Panc1 (cell line): ENCODE measurements at regions not wholly inside any gene's neighbourhood (a gene's known extent, or its start where the extent isn't known, plus 50 kb on each side); places are given as distances from the start of the nearest gene placed in this dataset.

ENCODE experiments used
- ATAC-seq: fragments of 200-7000 bp; cut with Tn5 transposase; 2 replicates; pipeline ENCODE4 v1.9.1; 2020; ENCODE audit warnings: mild to moderate bottlenecking, moderate library complexity
- BruUV-seq: library from RNA; stranded (reverse); fragments of 400-500 nt; replicated peaks from 2 replicates; lab custom pipeline; 2021; lab: Mats Ljungman, UMichigan
- CTCF ChIA-PET: fragments of 300-600 bp; sonication (Branson Sonifier 250); formaldehyde crosslinking; loops from one replicate; lab custom pipeline; 2022; ENCODE audit warnings: antibody characterized with exemption; lab: Charles Lee
- POLR2A ChIA-PET: fragments of 300-600 bp; sonication (Branson Sonifier 250); formaldehyde crosslinking; loops from one replicate; lab custom pipeline; 2022; ENCODE audit warnings: antibody characterized with exemption; lab: Charles Lee
- DNase-seq: peaks from one replicate; pipeline ENCODE4 v3.0.0-alpha.2; 2010; ENCODE audit warnings: low read depth, low spot score
- H3K27ac ChIP-seq: 2 replicates; pipeline ENCODE4 v1.5.1; 2011; ENCODE audit warnings: mild to moderate bottlenecking, low read length, inconsistent platforms
- H3K27me3 ChIP-seq: fragments of 200-500 bp; sonication (Bioruptor generic); 2 replicates; pipeline ENCODE4 v1.6.0; 2014; ENCODE audit warnings: low read length, inconsistent platforms; ENCODE audit not compliant: control insufficient read depth, insufficient read depth
- H3K36me3 ChIP-seq: fragments of 200-500 bp; sonication (Bioruptor generic); 2 replicates; pipeline ENCODE4 v1.5.1; 2014; ENCODE audit warnings: inconsistent platforms, mild to moderate bottlenecking, low read length, moderate library complexity; ENCODE audit not compliant: control insufficient read depth, insufficient read depth
- H3K4me1 ChIP-seq: 2 replicates; pipeline ENCODE4 v1.5.1; 2011; ENCODE audit warnings: inconsistent platforms, mild to moderate bottlenecking, low read length, moderate library complexity; ENCODE audit not compliant: control insufficient read depth, insufficient read depth
- H3K4me3 ChIP-seq, 2 experiments: 2 replicates each; pipeline ENCODE4 v1.5.1; 2011 to 2012; ENCODE audit warnings: low read depth in 2 of 2, low read length in 2 of 2, mild to moderate bottlenecking in 2 of 2, inconsistent platforms in 1 of 2, moderate library complexity in 1 of 2
- H3K9me3 ChIP-seq: fragments of 200-500 bp; sonication (Bioruptor generic); 2 replicates; pipeline ENCODE4 v1.5.1; 2014; ENCODE audit warnings: low read depth, mild to moderate bottlenecking, inconsistent platforms, low read length, moderate library complexity; ENCODE audit not compliant: control insufficient read depth, insufficient read depth
- POLR2AphosphoS5 ChIP-seq: IDR thresholded peaks from 2 replicates; pipeline ENCODE4 v1.6.1; 2012; ENCODE audit warnings: mild to moderate bottlenecking, low read depth, low read length, moderate library complexity
- SIN3A ChIP-seq: IDR thresholded peaks from 2 replicates; pipeline ENCODE4 v1.6.1; 2012; ENCODE audit warnings: low read depth, mild to moderate bottlenecking, low read length, moderate library complexity, borderline replicate concordance; ENCODE audit not compliant: insufficient read depth
- TCF7L2 ChIP-seq: IDR thresholded peaks from 2 replicates; pipeline ENCODE4 v1.6.1; 2011; ENCODE audit warnings: mild to moderate bottlenecking, low read depth, low read length, inconsistent platforms
- in situ Hi-C: cut with HindIII; loops from 2 replicates; pipeline ENCODE4 v1.10.0; 2016; ENCODE audit warnings: low sequenced_read_pairs, low pct_unique_long_range_greater_than_20kb
- intact Hi-C: fragments of 100-400 bp; cut with micrococcal nuclease; formaldehyde crosslinking; loops from one replicate; pipeline ENCODE4 v1.10.0; 2022; ENCODE audit not compliant: unreplicated experiment
- TF ChIP-seq, protein P1 (sequence below): fragments of 450-650 bp; IDR thresholded peaks from 2 replicates; pipeline ENCODE4 v1.5.1; 2017; ENCODE audit warnings: mild to moderate bottlenecking
- TF ChIP-seq, protein P2 (sequence below), 2 experiments: IDR thresholded peaks; 2 replicates each; pipeline ENCODE4 v1.6.1; 2011 to 2012; ENCODE audit warnings: low read depth in 2 of 2, control low read depth in 1 of 2, low read length in 1 of 2, mild to moderate bottlenecking in 1 of 2, moderate library complexity in 1 of 2; ENCODE audit not compliant: insufficient read depth in 1 of 2

DNA sequence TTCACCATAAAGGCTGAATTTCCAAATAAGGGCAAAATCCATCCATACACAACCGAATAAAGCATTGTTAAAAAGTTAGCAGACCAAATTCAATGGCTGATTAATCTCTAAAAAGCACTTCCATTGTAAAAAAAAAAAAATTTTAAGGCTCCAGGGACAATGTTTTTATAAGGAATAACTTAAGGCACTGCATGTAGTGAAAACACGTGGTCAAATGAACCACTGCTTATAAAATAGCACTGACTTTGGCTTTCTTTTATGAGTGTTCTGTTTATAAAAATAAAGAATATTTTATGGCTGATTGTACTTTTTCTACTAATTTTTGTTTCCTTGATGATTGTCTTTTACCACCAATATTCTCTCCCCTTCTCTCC, 409.3 kb upstream of the KCNH7 start:
- ATAC-seq = no peak
- BruUV-seq = no TSS peak
- ChIA-PET POLR2A (no interaction called here), CTCF (no interaction called here)
- H3K27ac ChIP-seq = no peak overlapping the region
- no peak for TF ChIP-seq TCF7L2
- TF ChIP-seq, protein P1, sequence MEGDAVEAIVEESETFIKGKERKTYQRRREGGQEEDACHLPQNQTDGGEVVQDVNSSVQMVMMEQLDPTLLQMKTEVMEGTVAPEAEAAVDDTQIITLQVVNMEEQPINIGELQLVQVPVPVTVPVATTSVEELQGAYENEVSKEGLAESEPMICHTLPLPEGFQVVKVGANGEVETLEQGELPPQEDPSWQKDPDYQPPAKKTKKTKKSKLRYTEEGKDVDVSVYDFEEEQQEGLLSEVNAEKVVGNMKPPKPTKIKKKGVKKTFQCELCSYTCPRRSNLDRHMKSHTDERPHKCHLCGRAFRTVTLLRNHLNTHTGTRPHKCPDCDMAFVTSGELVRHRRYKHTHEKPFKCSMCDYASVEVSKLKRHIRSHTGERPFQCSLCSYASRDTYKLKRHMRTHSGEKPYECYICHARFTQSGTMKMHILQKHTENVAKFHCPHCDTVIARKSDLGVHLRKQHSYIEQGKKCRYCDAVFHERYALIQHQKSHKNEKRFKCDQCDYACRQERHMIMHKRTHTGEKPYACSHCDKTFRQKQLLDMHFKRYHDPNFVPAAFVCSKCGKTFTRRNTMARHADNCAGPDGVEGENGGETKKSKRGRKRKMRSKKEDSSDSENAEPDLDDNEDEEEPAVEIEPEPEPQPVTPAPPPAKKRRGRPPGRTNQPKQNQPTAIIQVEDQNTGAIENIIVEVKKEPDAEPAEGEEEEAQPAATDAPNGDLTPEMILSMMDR = no peak
- TF ChIP-seq, protein P2, sequence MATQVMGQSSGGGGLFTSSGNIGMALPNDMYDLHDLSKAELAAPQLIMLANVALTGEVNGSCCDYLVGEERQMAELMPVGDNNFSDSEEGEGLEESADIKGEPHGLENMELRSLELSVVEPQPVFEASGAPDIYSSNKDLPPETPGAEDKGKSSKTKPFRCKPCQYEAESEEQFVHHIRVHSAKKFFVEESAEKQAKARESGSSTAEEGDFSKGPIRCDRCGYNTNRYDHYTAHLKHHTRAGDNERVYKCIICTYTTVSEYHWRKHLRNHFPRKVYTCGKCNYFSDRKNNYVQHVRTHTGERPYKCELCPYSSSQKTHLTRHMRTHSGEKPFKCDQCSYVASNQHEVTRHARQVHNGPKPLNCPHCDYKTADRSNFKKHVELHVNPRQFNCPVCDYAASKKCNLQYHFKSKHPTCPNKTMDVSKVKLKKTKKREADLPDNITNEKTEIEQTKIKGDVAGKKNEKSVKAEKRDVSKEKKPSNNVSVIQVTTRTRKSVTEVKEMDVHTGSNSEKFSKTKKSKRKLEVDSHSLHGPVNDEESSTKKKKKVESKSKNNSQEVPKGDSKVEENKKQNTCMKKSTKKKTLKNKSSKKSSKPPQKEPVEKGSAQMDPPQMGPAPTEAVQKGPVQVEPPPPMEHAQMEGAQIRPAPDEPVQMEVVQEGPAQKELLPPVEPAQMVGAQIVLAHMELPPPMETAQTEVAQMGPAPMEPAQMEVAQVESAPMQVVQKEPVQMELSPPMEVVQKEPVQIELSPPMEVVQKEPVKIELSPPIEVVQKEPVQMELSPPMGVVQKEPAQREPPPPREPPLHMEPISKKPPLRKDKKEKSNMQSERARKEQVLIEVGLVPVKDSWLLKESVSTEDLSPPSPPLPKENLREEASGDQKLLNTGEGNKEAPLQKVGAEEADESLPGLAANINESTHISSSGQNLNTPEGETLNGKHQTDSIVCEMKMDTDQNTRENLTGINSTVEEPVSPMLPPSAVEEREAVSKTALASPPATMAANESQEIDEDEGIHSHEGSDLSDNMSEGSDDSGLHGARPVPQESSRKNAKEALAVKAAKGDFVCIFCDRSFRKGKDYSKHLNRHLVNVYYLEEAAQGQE (IDR thresholded peaks at IDR 0.05; ENCODE audit: insufficient read depth in 1 of 2, low read depth in 2 of 2, low read length in 1 of 2) = no peak
- TF ChIP-seq POLR2AphosphoS5 = no peak
- no peak for TF ChIP-seq SIN3A
- no peaks in the 10 kb centered on the region for H3K36me3 ChIP-seq
- in situ Hi-C loops = no loop called here
- no peaks in the 10 kb centered on the region for H3K9me3 ChIP-seq
- H3K4me3 ChIP-seq = no peak overlapping the region
- no peak for DNase-seq
- H3K27me3 ChIP-seq = no peaks in the 10 kb centered on the region
- H3K4me1 ChIP-seq = no peaks in the 10 kb centered on the region
- intact Hi-C loops = no loop called here

DNA sequence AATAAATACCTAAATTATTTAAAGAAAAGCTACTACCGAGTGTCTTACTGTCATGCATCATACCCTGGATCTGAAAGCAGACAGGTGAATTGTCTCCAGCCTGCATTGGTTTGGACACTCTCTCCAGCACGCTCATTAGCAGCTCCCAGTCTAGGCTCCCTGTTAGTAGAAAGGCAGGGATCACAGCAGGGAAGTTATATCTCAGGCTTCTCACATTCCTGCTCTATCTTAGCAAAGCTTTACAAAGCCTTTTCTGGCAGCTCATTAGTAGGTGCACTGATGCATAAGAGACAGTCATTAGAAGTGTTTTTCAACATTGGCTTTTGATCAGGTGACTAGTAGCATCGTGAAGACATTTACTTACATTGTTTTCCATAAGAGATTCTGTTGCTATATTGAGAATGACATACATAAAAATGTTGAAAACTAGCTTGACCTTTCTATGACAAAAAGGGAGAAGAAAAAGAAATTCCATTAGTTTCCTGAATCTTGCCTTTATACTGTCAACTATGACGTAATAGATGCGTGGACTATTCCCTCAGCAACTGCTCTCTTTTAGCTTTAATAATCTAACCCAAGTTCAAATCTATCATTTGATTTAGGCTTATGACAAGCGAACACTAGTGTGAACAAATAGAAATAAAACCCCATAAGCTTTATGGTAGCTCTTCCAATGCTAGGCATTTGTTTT, 408.7 kb upstream of the KCNH7 start:
- BruUV-seq = no TSS peak
- no peak for ATAC-seq
- H3K4me1 ChIP-seq = no peaks in the 10 kb centered on the region
- no peak overlapping the region for H3K27ac ChIP-seq
- no peak for TF ChIP-seq TCF7L2
- TF ChIP-seq SIN3A = no peak
- TF ChIP-seq POLR2AphosphoS5 = no peak
- TF ChIP-seq, protein P1 = no peak
- TF ChIP-seq, protein P2 (IDR thresholded peaks at IDR 0.05; ENCODE audit: insufficient read depth in 1 of 2, low read depth in 2 of 2, low read length in 1 of 2) = no peak
- in situ Hi-C loops (no loop called here), intact Hi-C loops (no loop called here)
- POLR2A ChIA-PET = no interaction called here
- H3K9me3 ChIP-seq = no peaks in the 10 kb centered on the region
- H3K27me3 ChIP-seq = no peaks in the 10 kb centered on the region
- CTCF ChIA-PET = no interaction called here
- H3K36me3 ChIP-seq = no peaks in the 10 kb centered on the region
- H3K4me3 ChIP-seq = no peak overlapping the region
- DNase-seq = no peak
